ENCODE measurements at regions not wholly inside any gene's neighbourhood (a gene's known extent, or its start where the extent isn't known, plus 50 kb on each side); places are given as distances from the start of the nearest gene placed in this dataset.

GRCh38 chr1:101148980-101149379 lies 87.8 kb upstream of the S1PR1 start:
- DNase-seq (no peak), ATAC-seq (no peak), FAIRE-seq (no peak)
- TF ChIP-seq CTCF (IDR thresholded peaks at IDR 0.05), result no peak
- 18 to 29% methylated on average over 3 of the region's 3 CpGs for WGBS, 2 donors
- H3K36me3 ChIP-seq, result no peaks in the 10 kb centered on the region
- no peaks in the 10 kb centered on the region for H3K9me3 ChIP-seq
- no peaks in the 10 kb centered on the region for H3K4me1 ChIP-seq
- intact Hi-C loops (cut with DNase I), result no loop called here
- no peak overlapping the region for H3K4me3 ChIP-seq
- H3K27ac ChIP-seq, result no peak overlapping the region
- H3K27me3 ChIP-seq, result no peaks in the 10 kb centered on the region

- TF ChIP-seq CTCF (IDR thresholded peaks at IDR 0.05), result no peak
- Histone ChIP-seq H3K4me3 (no peak overlapping the region), H3K27me3 (no peaks in the 10 kb centered on the region), H3K4me1 (no peaks in the 10 kb centered on the region), H3K36me3 (no peaks in the 10 kb centered on the region), H3K27ac (no peak overlapping the region), H3K9me3 (no peaks in the 10 kb centered on the region)
- WGBS, 2 donors, result 91% methylated on average over 3 of the region's 3 CpGs
- FAIRE-seq, result no peak
- ATAC-seq, result no peak
- intact Hi-C loops (cut with DNase I), result no loop called here
- DNase-seq, result no peak
Measured at GRCh38 chr1:101147381-101147780, 89.4 kb upstream of the S1PR1 start.

GRCh38 chr1:101145449-101145820 lies 91.4 kb upstream of the S1PR1 start:
- ATAC-seq, result no peak
- no peak for TF ChIP-seq CTCF (IDR thresholded peaks at IDR 0.05)
- intact Hi-C loops (cut with DNase I), result no loop called here
- Histone ChIP-seq H3K36me3 (no peaks in the 10 kb centered on the region), H3K9me3 (no peaks in the 10 kb centered on the region), H3K27ac (no peak overlapping the region), H3K4me3 (no peak overlapping the region), H3K4me1 (no peaks in the 10 kb centered on the region), H3K27me3 (no peaks in the 10 kb centered on the region)
- DNase-seq, result no peak
- FAIRE-seq, result no peak

GRCh38 chr1:101144671-101145448 lies 92.0 kb upstream of the S1PR1 start:
- intact Hi-C loops (cut with DNase I), result no loop called here
- ATAC-seq (no peak), FAIRE-seq (no peak), DNase-seq (no peak)
- no peak for TF ChIP-seq CTCF (IDR thresholded peaks at IDR 0.05)
- Histone ChIP-seq H3K4me1 (no peaks in the 10 kb centered on the region), H3K4me3 (no peak overlapping the region), H3K36me3 (no peaks in the 10 kb centered on the region), H3K9me3 (no peaks in the 10 kb centered on the region), H3K27ac (no peak overlapping the region), H3K27me3 (no peaks in the 10 kb centered on the region)
- 77 to 87% methylated on average over 5 of the region's 5 CpGs for whole genome bisulfite sequencing, 2 donors

- Histone ChIP-seq H3K4me3 (no peak overlapping the region), H3K36me3 (no peaks in the 10 kb centered on the region), H3K27me3 (no peaks in the 10 kb centered on the region), H3K27ac (no peak overlapping the region), H3K4me1 (no peaks in the 10 kb centered on the region), H3K9me3 (no peaks in the 10 kb centered on the region)
- FAIRE-seq, result no peak
- intact Hi-C loops (cut with DNase I), result no loop called here
- DNase-seq, result no peak
- no peak for ATAC-seq
- TF ChIP-seq CTCF (IDR thresholded peaks at IDR 0.05), result no peak
- 84 to 94% methylated on average over 1 of the region's 1 CpG for WGBS, 2 donors
Measured at GRCh38 chr1:101142244-101142643, 94.6 kb upstream of the S1PR1 start.
